Right lung (tissue), 2 donors: ENCODE measurements at regions not wholly inside any gene's neighbourhood (a gene's known extent, or its start where the extent isn't known, plus 50 kb on each side); places are given as distances from the start of the nearest gene placed in this dataset.

ENCODE experiments used
- DNase-seq, 2 donors: peaks; one replicate each; pipeline ENCODE4 v3.0.0-alpha.2; 2013

DNA sequence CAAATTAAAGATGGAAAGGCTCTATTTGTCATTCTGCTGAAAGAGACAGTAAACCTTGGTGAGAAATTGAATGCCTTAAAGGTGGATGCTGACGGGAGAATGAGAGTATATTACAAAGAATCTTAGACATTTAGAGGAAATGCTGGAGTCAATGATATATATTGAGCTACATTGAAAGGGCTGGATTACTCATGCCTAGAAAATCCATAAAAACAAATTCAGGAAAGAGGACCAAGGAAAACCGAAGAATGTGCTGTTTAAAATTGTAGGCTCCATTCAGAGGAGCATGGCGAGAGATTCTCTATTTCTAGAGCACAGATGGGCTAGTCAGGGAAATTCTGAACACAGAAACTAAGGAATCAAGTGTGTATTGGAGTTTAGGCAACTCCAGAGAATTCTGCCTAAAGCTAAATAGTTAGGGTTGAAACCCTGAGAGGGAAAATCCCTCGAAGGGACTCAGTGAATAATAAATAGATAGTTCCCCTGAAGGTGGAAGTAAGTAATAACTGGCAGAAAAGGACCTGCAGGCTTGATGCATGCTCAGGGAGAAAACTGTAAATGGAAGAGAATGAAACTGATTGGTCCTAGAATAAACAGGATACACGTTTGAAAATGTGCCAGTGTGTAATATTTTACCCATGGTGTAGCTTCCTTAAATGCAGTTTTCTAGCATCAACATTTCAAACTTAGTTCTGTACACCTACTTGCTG lies 1532.4 kb upstream of the TENM3 start:
- no peak for DNase-seq

DNA sequence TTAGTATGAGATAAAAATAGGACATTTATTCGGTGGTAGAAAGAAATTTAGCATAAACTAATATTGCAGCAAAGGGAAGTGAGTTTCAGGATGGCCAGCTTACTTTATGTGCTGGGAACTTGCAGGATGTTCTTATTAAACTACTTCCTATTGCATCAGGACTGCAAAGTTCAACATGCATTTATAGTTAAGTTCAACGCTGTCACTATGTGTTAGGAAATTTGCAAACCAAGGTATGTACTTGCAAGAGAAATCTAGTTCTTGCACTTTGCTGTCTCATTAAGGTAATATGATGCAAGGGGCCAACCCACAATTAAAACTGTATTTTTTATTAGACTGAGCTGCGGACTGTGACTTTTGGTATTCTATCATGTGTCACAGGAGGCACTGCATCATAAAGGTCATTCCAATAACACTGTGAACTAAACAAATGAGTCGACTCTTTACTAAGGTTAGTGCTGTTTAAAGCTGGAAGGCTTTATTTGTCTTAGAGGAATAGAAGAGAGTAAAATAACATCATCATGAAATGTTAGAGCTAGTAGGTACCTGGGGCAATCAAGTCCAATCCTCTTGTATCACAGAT lies 1525.7 kb upstream of the TENM3 start:
- DNase-seq = no peak

DNA sequence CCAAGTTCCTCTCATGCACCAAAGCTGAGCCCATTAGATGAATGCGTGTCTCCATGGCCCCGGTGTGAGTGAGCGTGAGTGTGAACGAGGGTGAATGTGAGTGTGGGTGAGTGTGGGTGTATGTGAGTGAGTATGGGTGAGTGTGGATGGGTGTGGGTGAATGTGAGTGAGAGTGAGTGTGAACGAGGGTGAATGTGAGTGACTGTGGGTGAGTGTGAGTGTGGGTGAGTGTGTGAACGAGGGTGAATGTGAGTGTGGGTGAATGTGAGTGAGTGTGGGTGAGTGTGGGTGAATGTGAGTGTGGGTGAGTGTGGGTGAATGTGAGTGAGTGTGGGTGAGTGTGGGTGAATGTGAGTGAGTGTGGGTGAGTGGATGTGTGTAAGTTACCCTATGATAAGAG lies 1521.8 kb upstream of the TENM3 start:
- DNase-seq = no peak

- DNase-seq = no peak
These were observed 1516.6 kb upstream of the TENM3 start for GRCh38 chr4:180726611-180727010.

GRCh38 chr4:180727478-180727877 lies 1515.7 kb upstream of the TENM3 start:
- no peak for DNase-seq

- DNase-seq = no peak
These were observed 1508.3 kb upstream of the TENM3 start for GRCh38 chr4:180734753-180735432.

DNA sequence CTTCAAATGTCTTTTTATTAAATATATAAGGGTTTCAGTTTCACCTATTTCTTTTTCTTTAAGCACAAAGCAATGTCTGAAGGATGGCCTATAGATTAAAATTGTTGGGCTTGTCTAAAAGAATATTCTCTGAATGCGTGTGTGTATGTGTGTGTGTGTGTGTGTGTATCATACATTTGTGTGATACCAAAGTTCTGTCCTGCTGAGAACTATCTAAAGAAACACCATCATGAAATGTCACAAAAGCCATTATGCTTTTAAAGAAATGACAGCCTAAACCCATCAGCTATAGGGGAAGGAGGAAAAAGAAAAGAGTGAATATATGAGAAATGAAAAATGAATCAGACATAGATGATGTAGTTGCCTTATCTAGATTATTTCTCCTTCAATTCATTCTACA lies 1501.5 kb upstream of the TENM3 start:
- no peak for DNase-seq

DNA sequence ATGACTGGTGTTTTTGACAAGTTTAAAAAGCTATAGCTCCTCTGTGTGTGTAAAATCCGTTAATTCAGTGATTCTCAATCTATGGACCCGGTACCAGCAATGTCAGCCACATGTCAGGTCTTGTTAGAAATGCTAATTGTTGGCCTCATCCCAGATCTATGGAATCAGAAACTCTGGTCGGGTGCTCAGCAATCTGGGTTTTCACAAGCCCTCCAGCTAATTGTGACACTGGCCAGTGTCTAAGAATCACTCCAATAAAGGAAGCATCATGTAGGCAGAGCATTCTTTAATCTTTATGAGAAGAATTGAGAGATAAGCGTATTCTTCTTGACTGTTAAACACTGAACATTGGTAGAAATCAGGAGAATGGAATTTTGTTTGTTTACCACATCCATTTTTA lies 1498.2 kb upstream of the TENM3 start:
- no peak for DNase-seq

- DNase-seq = no peak
These were observed 1492.2 kb upstream of the TENM3 start for GRCh38 chr4:180751009-180751408.

GRCh38 chr4:180757927-180758326 lies 1485.3 kb upstream of the TENM3 start:
- DNase-seq = no peak

- DNase-seq = no peak
These were observed 1477.2 kb upstream of the TENM3 start for GRCh38 chr4:180766045-180766444.

GRCh38 chr4:180766944-180767729 lies 1476.1 kb upstream of the TENM3 start:
- no peak for DNase-seq

GRCh38 chr4:180768610-180769009 lies 1474.6 kb upstream of the TENM3 start:
- DNase-seq = no peak

DNA sequence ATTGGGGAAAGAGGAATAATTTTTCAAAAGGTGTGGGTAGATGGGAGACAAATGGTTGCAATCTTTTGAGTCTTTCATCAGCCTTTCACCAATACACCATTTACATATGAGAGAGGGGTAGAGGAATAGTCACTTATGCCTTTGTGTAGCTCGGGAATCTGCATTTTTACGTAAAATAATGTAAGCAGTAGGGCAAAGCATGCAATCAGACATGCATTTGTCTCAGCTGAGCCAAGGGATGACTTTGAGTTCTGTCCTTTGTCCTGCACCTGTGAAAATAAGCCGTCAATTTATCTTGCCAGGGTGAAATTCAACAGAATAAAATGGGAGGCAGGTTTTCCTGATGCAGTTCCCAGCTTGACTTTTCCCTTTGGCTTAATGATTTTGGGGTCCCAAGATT lies 1473.4 kb upstream of the TENM3 start:
- DNase-seq = no peak

DNA sequence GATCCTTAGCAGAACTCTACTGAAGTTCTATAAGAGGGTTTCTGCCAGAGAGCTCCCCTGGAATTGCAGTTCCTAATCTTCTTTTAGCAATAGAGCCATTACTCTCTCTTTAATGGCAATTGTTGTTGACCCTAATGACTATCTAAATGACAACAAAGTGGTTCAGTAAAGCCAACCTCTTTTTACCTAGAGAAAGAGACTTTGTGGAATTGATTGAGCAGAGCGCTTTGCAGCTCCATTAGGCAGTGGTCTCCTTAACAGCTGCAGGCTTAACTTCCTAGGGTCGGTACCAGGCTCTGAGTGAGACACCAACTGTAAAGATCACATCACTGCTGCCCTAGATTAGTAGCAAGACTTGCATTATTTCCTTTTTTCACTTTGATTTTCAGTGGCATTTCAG lies 1472.9 kb upstream of the TENM3 start:
- no peak for DNase-seq

- no peak for DNase-seq
These were observed 1458.3 kb upstream of the TENM3 start for GRCh38 chr4:180784940-180785339.

- DNase-seq = no peak
These were observed 1454.5 kb upstream of the TENM3 start for GRCh38 chr4:180788729-180789128.

DNA sequence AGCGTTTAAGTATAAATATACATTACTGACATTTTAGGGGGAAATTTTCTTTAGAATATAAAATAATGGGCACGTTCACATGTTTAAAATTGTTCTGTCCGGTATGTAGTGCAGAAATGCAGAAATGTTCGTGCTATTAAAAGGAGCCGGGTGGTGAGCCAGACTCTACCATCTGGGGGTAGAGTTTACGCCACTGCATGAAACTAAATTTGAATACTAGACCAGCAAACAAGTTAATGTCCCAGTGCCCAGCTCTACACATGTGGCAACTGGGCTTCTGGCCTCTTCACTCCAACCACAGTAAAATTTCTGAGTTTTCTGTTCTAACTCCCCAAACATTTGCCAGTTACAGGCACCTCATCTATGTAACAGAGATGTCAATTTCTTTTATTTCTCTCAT lies 1453.3 kb upstream of the TENM3 start:
- no peak for DNase-seq

GRCh38 chr4:180790471-180790870 lies 1452.7 kb upstream of the TENM3 start:
- DNase-seq = no peak

GRCh38 chr4:180792541-180792940 lies 1450.7 kb upstream of the TENM3 start:
- no peak for DNase-seq

GRCh38 chr4:180794333-180794732 lies 1448.9 kb upstream of the TENM3 start:
- DNase-seq = no peak

- DNase-seq = no peak
These were observed 1445.1 kb upstream of the TENM3 start for GRCh38 chr4:180798036-180798577.
